ENCODE measurements at regions not wholly inside any gene's neighbourhood (a gene's known extent, or its start where the extent isn't known, plus 50 kb on each side); places are given as distances from the start of the nearest gene placed in this dataset.

- TF ChIP-seq CTCF (conservative IDR thresholded peaks at IDR 0.05; ENCODE audit: low read length) = no peak
- no peak for DNase-seq (ENCODE audit: low read depth)
- peak overlapping the region; percentile 7; the same call in 1 of the 2 replicates for H3K4me3 ChIP-seq (ENCODE audit: low read length)
These were observed 62.0 kb upstream of the FST start for GRCh38 chr5:53418409-53418808.

GRCh38 chr5:53418826-53419658 lies 61.4 kb upstream of the FST start:
- TF ChIP-seq CTCF (conservative IDR thresholded peaks at IDR 0.05; ENCODE audit: low read length) = no peak
- DNase-seq (ENCODE audit: low read depth) = peak; percentile 97
- no peak overlapping the region for H3K4me3 ChIP-seq (ENCODE audit: low read length)

GRCh38 chr5:53422539-53422938 lies 57.9 kb upstream of the FST start:
- TF ChIP-seq CTCF (conservative IDR thresholded peaks at IDR 0.05; ENCODE audit: low read length) = no peak
- DNase-seq (ENCODE audit: low read depth) = peak; percentile 95
- H3K4me3 ChIP-seq (ENCODE audit: low read length) = no peak overlapping the region

- TF ChIP-seq CTCF (conservative IDR thresholded peaks at IDR 0.05; ENCODE audit: low read length) = no peak
- DNase-seq (ENCODE audit: low read depth) = peak; percentile 69
- no peak overlapping the region for H3K4me3 ChIP-seq (ENCODE audit: low read length)
These were observed 56.7 kb upstream of the FST start for GRCh38 chr5:53423724-53424123.

- H3K4me3 ChIP-seq (ENCODE audit: low read length) = no peak overlapping the region
- DNase-seq (ENCODE audit: low read depth) = peak; percentile 60
- TF ChIP-seq CTCF (conservative IDR thresholded peaks at IDR 0.05; ENCODE audit: low read length) = no peak
These were observed 55.5 kb upstream of the FST start for GRCh38 chr5:53424686-53425615.

GRCh38 chr5:53425687-53426511 lies 54.5 kb upstream of the FST start:
- no peak for TF ChIP-seq CTCF (conservative IDR thresholded peaks at IDR 0.05; ENCODE audit: low read length)
- DNase-seq (ENCODE audit: low read depth) = peak; percentile 43
- no peak overlapping the region for H3K4me3 ChIP-seq (ENCODE audit: low read length)

Measured in AG10803 (cell line).